HG03342 (cell line): ENCODE measurements at regions not wholly inside any gene's neighbourhood (a gene's known extent, or its start where the extent isn't known, plus 50 kb on each side); places are given as distances from the start of the nearest gene placed in this dataset.
"Not testable (repeated sequence)": the region's sequence is repeated elsewhere in the genome, so short reads cannot be mapped to it uniquely, and the experiment has no call there.

Source experiments
- ATAC-seq: cut with Tn5 transposase; IDR thresholded peaks from one replicate; pipeline ENCODE4 v1.9.1; 2021; ENCODE audit warnings: mild to moderate bottlenecking, moderate library complexity; ENCODE audit not compliant: unreplicated experiment

- no peak for ATAC-seq
Observed at GRCh38 chr10:85105614-85106255, 777.3 kb downstream of the CCSER2 start.

GRCh38 chr10:85111271-85111670 is 782.9 kb downstream of the CCSER2 start:
- no peak for ATAC-seq

- ATAC-seq, result no peak
Observed at GRCh38 chr10:85124603-85125051, 796.2 kb downstream of the CCSER2 start.

- ATAC-seq, result no peak
Observed at GRCh38 chr10:85137253-85137652, 808.9 kb downstream of the CCSER2 start.

- ATAC-seq, result no peak
Observed at GRCh38 chr10:85138046-85138445, 809.7 kb downstream of the CCSER2 start.

GRCh38 chr10:85139124-85139523 is 810.7 kb downstream of the CCSER2 start:
- no peak for ATAC-seq

- ATAC-seq, result not testable (repeated sequence)
Observed at GRCh38 chr10:85141520-85141919, 813.1 kb downstream of the CCSER2 start.

GRCh38 chr10:85145966-85146365 is 817.6 kb downstream of the CCSER2 start:
- no peak for ATAC-seq

GRCh38 chr10:85147346-85148250 is 819.2 kb downstream of the CCSER2 start:
- ATAC-seq, result no peak

GRCh38 chr10:85148693-85149640 is 820.6 kb downstream of the CCSER2 start:
- no peak for ATAC-seq

- ATAC-seq, result no peak
Observed at GRCh38 chr10:85149766-85150165, 821.4 kb downstream of the CCSER2 start.

GRCh38 chr10:85151506-85151905 is 823.1 kb downstream of the CCSER2 start:
- ATAC-seq, result no peak

- no peak for ATAC-seq
Observed at GRCh38 chr10:85152496-85152895, 824.1 kb downstream of the CCSER2 start.

- no peak for ATAC-seq
Observed at GRCh38 chr10:85152911-85153310, 824.5 kb downstream of the CCSER2 start.

- no peak for ATAC-seq
Observed at GRCh38 chr10:85157206-85157605, 828.8 kb downstream of the CCSER2 start.

- ATAC-seq, result no peak
Observed at GRCh38 chr10:85168243-85168642, 839.9 kb downstream of the CCSER2 start.

- ATAC-seq, result no peak
Observed at GRCh38 chr10:85170026-85170425, 841.6 kb downstream of the CCSER2 start.

GRCh38 chr10:85175635-85176034 is 847.2 kb downstream of the CCSER2 start:
- no peak for ATAC-seq

GRCh38 chr10:85177767-85178166 is 849.4 kb downstream of the CCSER2 start:
- no peak for ATAC-seq

GRCh38 chr10:85187047-85187446 is 858.7 kb downstream of the CCSER2 start:
- ATAC-seq, result no peak
